GM23338 (cell line): ENCODE measurements at regions not wholly inside any gene's neighbourhood (a gene's known extent, or its start where the extent isn't known, plus 50 kb on each side); places are given as distances from the start of the nearest gene placed in this dataset.
A peak's percentile ranks its signal among the peaks of the same experiment; 100 is the strongest.

Experiments
- ATAC-seq: fragments of 200-7000 bp; cut with Tn5 transposase; 3 replicates; pipeline ENCODE4 v1.9.1; 2020
- DNase-seq: peaks from one replicate; pipeline ENCODE4 v3.0.0-alpha.2; 2015; ENCODE audit warnings: low spot score
- H2AFZ ChIP-seq: fragments of 200-600 bp; sonication (generic); 2 replicates; pipeline ENCODE4 v1.8.0; 2016; ENCODE audit warnings: antibody characterized with exemption, mild to moderate bottlenecking, moderate library complexity
- H3F3A ChIP-seq: fragments of 200-600 bp; sonication (generic); replicated peaks from 2 replicates; pipeline ENCODE4 v1.8.0; 2017; ENCODE audit warnings: antibody characterized with exemption, mixed run types, low read depth
- H3K27ac ChIP-seq: fragments of 200-600 bp; sonication (generic); 2 replicates; pipeline ENCODE4 v1.6.1; 2016; ENCODE audit warnings: low read depth
- H3K27me3 ChIP-seq: fragments of 200-600 bp; sonication (generic); 2 replicates; pipeline ENCODE4 v1.8.0; 2016; ENCODE audit warnings: mild to moderate bottlenecking, mixed run types, moderate library complexity; ENCODE audit not compliant: insufficient read depth
- H3K36me3 ChIP-seq: fragments of 200-600 bp; sonication (generic); 2 replicates; pipeline ENCODE4 v1.8.0; 2016; ENCODE audit warnings: mild to moderate bottlenecking; ENCODE audit not compliant: insufficient read depth
- H3K4me1 ChIP-seq: fragments of 200-600 bp; sonication (generic); 2 replicates; pipeline ENCODE4 v1.8.0; 2016; ENCODE audit warnings: mild to moderate bottlenecking, moderate library complexity; ENCODE audit not compliant: insufficient read depth
- H3K4me2 ChIP-seq: fragments of 200-600 bp; sonication (generic); 2 replicates; pipeline ENCODE4 v1.7.1; 2017; ENCODE audit warnings: mixed run types
- H3K4me3 ChIP-seq: fragments of 200-600 bp; sonication (generic); 2 replicates; pipeline ENCODE4 v1.6.1; 2016; ENCODE audit warnings: mixed run types
- H3K79me2 ChIP-seq: fragments of 200-600 bp; sonication (generic); replicated peaks from 2 replicates; pipeline ENCODE4 v1.8.0; 2017; ENCODE audit warnings: mild to moderate bottlenecking; ENCODE audit not compliant: insufficient read depth
- H3K9me2 ChIP-seq: fragments of 200-600 bp; sonication (generic); 2 replicates; pipeline ENCODE4 v1.8.0; 2017; ENCODE audit not compliant: insufficient read depth
- H4K20me1 ChIP-seq: fragments of 200-600 bp; sonication (generic); replicated peaks from 2 replicates; pipeline ENCODE4 v1.8.0; 2017; ENCODE audit warnings: mild to moderate bottlenecking; ENCODE audit not compliant: insufficient read depth
- H3K27ac Mint-ChIP-seq: 2 replicates; pipeline ENCODE4 v1.8.0; 2020; ENCODE audit warnings: inconsistent platforms, mild to moderate bottlenecking, moderate library complexity, mixed read lengths
- H3K27me3 Mint-ChIP-seq: 3 replicates; pipeline ENCODE4 v1.8.0; 2022; ENCODE audit warnings: low read depth, mild to moderate bottlenecking, moderate library complexity, mixed read lengths, inconsistent platforms; ENCODE audit not compliant: insufficient read depth, poor library complexity
- H3K36me3 Mint-ChIP-seq: 3 replicates; pipeline ENCODE4 v1.8.0; 2021; ENCODE audit warnings: low read depth, mild to moderate bottlenecking, inconsistent platforms, moderate library complexity, mixed read lengths
- H3K4me1 Mint-ChIP-seq: 3 replicates; pipeline ENCODE4 v1.8.0; 2020; ENCODE audit warnings: mild to moderate bottlenecking, inconsistent platforms, mixed read lengths
- H3K4me3 Mint-ChIP-seq: 3 replicates; pipeline ENCODE4 v1.8.0; 2021; ENCODE audit warnings: moderate library complexity, mild to moderate bottlenecking, inconsistent platforms, mixed read lengths
- H3K9me3 Mint-ChIP-seq: 3 replicates; pipeline ENCODE4 v1.8.0; 2020; ENCODE audit warnings: moderate library complexity, mild to moderate bottlenecking, inconsistent platforms, mixed read lengths
- CREB1 ChIP-seq: fragments of 250-450 bp; sonication (Bioruptor Pico); IDR thresholded peaks from 2 replicates; pipeline ENCODE4 v1.5.0; 2020; ENCODE audit warnings: low read depth, mild to moderate bottlenecking, moderate library complexity
- CTCF ChIP-seq, 2 experiments: fragments of 200-600 bp in 1 of 2; sonication (generic) in 1 of 2; conservative IDR thresholded peaks; 2 replicates each; pipeline versions ENCODE4 v1.5.1 to v1.6.1; 2016 to 2017; ENCODE audit warnings: antibody characterized with exemption in 2 of 2, low read depth in 2 of 2, mild to moderate bottlenecking in 2 of 2, moderate library complexity in 1 of 2
- EZH2 ChIP-seq: fragments of 200-600 bp; sonication (generic); IDR thresholded peaks from one replicate; pipeline ENCODE4 v1.8.0; 2017; ENCODE audit warnings: antibody characterized with exemption, mild to moderate bottlenecking, low read depth; ENCODE audit not compliant: unreplicated experiment
- NANOG ChIP-seq: IDR thresholded peaks from 2 replicates; pipeline ENCODE4 v1.6.1; 2016; ENCODE audit warnings: antibody characterized with exemption, borderline replicate concordance
- POLR2AphosphoS5 ChIP-seq: IDR thresholded peaks from 2 replicates; pipeline ENCODE4 v1.6.1; 2016; ENCODE audit warnings: antibody characterized with exemption, low read depth
- STAT1 ChIP-seq: IDR thresholded peaks from one replicate; pipeline ENCODE4 v1.6.1; 2016; ENCODE audit warnings: antibody characterized with exemption; ENCODE audit not compliant: unreplicated experiment
- ZNF331 ChIP-seq: fragments of 250-450 bp; sonication (Bioruptor Pico); IDR thresholded peaks from 2 replicates; pipeline ENCODE4 v1.5.0; 2020; ENCODE audit warnings: low read depth, mild to moderate bottlenecking, moderate library complexity
- ZNF462 ChIP-seq: fragments of 250-450 bp; sonication (Bioruptor Pico); IDR thresholded peaks from 2 replicates; pipeline ENCODE4 v1.5.0; 2020; ENCODE audit warnings: mild to moderate bottlenecking, moderate library complexity

GRCh38 chr9:71490810-71491209 is 277.5 kb downstream of the CEMIP2 start:
- Histone ChIP-seq H3K27ac (no peak overlapping the region), H3K4me2 (no peak overlapping the region), H3K4me1 (no peaks in the 10 kb centered on the region), H2AFZ (no peak overlapping the region), H3F3A (no peaks in the 10 kb centered on the region), H3K36me3 (no peaks in the 10 kb centered on the region), H3K4me3 (no peak overlapping the region), H4K20me1 (no peaks in the 10 kb centered on the region), H3K9me2 (no peaks in the 10 kb centered on the region), H3K79me2 (no peaks in the 10 kb centered on the region), H3K27me3 (no peaks in the 10 kb centered on the region)
- TF ChIP-seq ZNF462 (CRISPR knock-in tag) (peak; percentile 28; the same call in 1 of the 2 replicates), NANOG (no peak), CTCF (conservative IDR thresholded peaks at IDR 0.05; ENCODE audit: low read depth in 2 of 2) (peak; percentile 57 to 70)
- Mint-ChIP-seq H3K9me3 (no peaks in the 10 kb centered on the region), H3K4me3 (no peak overlapping the region), H3K27ac (no peak overlapping the region), H3K4me1 (peaks cover 5% of the 10 kb centered on the region; the same call in 2 of the 3 replicates), H3K27me3 (peaks cover 2% of the 10 kb centered on the region), H3K36me3 (no peaks in the 10 kb centered on the region)
- DNase-seq (peak; percentile 36), ATAC-seq (peak; percentile 56)

- no peak overlapping the region for H3K27ac Mint-ChIP-seq
- peak; percentile 67 for DNase-seq
- peaks cover 5% of the 10 kb centered on the region; the same call in 2 of the 3 replicates for H3K4me1 Mint-ChIP-seq
- no peak overlapping the region for H3K4me3 Mint-ChIP-seq
- Histone ChIP-seq H3K79me2 (no peaks in the 10 kb centered on the region), H3F3A (no peaks in the 10 kb centered on the region), H3K4me3 (no peak overlapping the region), H3K4me1 (no peaks in the 10 kb centered on the region), H2AFZ (no peak overlapping the region), H3K9me2 (no peaks in the 10 kb centered on the region), H3K36me3 (no peaks in the 10 kb centered on the region), H3K27me3 (no peaks in the 10 kb centered on the region), H3K27ac (no peak overlapping the region), H3K4me2 (no peak overlapping the region), H4K20me1 (no peaks in the 10 kb centered on the region)
- ATAC-seq: peak; percentile 85
- TF ChIP-seq CREB1 (CRISPR knock-in tag) (0 out of 2 replicates have a peak, but pooled peaks have one; percentile 10), ZNF331 (no peak), STAT1 (no peak), EZH2 (no peak), CTCF (conservative IDR thresholded peaks at IDR 0.05; ENCODE audit: low read depth in 2 of 2) (peak; percentile 22 to 65; a peak in 3 of 4 replicates), POLR2AphosphoS5 (no peak)
- H3K9me3 Mint-ChIP-seq: no peaks in the 10 kb centered on the region
- peaks cover 2% of the 10 kb centered on the region for H3K27me3 Mint-ChIP-seq
- H3K36me3 Mint-ChIP-seq: no peaks in the 10 kb centered on the region
These were observed 281.3 kb downstream of the CEMIP2 start for GRCh38 chr9:71487061-71487460.
